Colonic mucosa (tissue), 4 donors: ENCODE measurements at regions not wholly inside any gene's neighbourhood (a gene's known extent, or its start where the extent isn't known, plus 50 kb on each side); places are given as distances from the start of the nearest gene placed in this dataset.

ENCODE experiments used
- DNase-seq: peaks from one replicate; pipeline ENCODE4 v3.0.0-alpha.2; 2020
- H3K27ac ChIP-seq: fragments of 200-600 bp; one replicate; pipeline ENCODE4 v1.8.0; 2021
- H3K27me3 ChIP-seq: fragments of 200-600 bp; one replicate; pipeline ENCODE4 v1.8.0; 2021
- H3K36me3 ChIP-seq: fragments of 200-600 bp; one replicate; pipeline ENCODE4 v1.8.0; 2021
- H3K4me1 ChIP-seq: fragments of 200-600 bp; one replicate; pipeline ENCODE4 v1.8.0; 2021; ENCODE audit warnings: mild to moderate bottlenecking
- H3K4me3 ChIP-seq: fragments of 200-600 bp; one replicate; pipeline ENCODE4 v1.8.0; 2021
- H3K9ac ChIP-seq, 2 donors: one replicate each; pipeline ENCODE4 v1.7.0; 2013; ENCODE audit warnings: control low read depth in 2 of 2, low read depth in 2 of 2, low read length in 2 of 2
- H3K9me3 ChIP-seq: fragments of 200-600 bp; one replicate; pipeline ENCODE4 v1.8.0; 2021
- intact Hi-C: fragments of 100-400 bp; cut with DNase I; formaldehyde crosslinking; loops from one replicate; pipeline ENCODE4 v1.14.1; 2022
- TF ChIP-seq, protein P1 (sequence below): fragments of 200-600 bp; IDR thresholded peaks from one replicate; pipeline ENCODE4 v1.8.0; 2022; ENCODE audit warnings: antibody characterized with exemption, mild to moderate bottlenecking
- donor health status: healthy.
- donor health status: DM: no; HTN: no; CAD: no.
- donor health status: DM: no; HTN: no; CAD: no.

DNA sequence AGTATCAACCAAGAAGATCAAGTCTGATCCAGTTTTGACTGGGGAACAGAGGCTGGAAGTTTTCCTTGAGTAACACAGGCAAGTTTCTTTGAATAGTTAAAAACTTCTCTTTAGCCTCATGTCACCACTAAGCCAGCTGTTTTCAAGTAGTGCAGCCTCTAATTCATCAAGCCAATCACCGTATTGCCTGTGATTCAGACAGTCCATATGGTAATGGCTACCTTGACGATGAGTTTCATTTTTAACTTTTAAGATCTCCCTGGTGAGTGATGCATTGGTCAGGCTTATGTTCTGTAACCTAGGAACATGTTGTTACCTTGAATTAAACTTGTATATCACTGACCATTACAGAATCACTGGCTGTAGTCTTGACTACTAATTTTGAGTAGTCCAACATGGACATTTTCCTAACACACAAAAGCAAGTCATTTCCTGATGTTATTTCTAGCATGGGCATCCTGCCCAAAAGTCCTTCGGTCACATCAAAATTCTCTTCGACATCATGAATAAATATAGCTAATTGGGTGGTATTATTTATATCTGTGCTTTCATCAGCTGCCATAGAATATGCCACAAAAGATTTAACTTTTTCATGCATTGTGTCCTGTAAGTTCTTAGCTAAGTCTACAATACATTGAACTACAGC is 238.8 kb upstream of the GCFC2 start:
- Histone ChIP-seq H3K9ac (no peak overlapping the region), H3K27me3 (no peaks in the 10 kb centered on the region), H3K36me3 (no peaks in the 10 kb centered on the region), H3K27ac (no peak overlapping the region), H3K9me3 (no peaks in the 10 kb centered on the region), H3K4me1 (no peaks in the 10 kb centered on the region), H3K4me3 (no peak overlapping the region)
- DNase-seq = no peak
- TF ChIP-seq, protein P1, sequence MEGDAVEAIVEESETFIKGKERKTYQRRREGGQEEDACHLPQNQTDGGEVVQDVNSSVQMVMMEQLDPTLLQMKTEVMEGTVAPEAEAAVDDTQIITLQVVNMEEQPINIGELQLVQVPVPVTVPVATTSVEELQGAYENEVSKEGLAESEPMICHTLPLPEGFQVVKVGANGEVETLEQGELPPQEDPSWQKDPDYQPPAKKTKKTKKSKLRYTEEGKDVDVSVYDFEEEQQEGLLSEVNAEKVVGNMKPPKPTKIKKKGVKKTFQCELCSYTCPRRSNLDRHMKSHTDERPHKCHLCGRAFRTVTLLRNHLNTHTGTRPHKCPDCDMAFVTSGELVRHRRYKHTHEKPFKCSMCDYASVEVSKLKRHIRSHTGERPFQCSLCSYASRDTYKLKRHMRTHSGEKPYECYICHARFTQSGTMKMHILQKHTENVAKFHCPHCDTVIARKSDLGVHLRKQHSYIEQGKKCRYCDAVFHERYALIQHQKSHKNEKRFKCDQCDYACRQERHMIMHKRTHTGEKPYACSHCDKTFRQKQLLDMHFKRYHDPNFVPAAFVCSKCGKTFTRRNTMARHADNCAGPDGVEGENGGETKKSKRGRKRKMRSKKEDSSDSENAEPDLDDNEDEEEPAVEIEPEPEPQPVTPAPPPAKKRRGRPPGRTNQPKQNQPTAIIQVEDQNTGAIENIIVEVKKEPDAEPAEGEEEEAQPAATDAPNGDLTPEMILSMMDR = no peak
- intact Hi-C loops = no loop called here

DNA sequence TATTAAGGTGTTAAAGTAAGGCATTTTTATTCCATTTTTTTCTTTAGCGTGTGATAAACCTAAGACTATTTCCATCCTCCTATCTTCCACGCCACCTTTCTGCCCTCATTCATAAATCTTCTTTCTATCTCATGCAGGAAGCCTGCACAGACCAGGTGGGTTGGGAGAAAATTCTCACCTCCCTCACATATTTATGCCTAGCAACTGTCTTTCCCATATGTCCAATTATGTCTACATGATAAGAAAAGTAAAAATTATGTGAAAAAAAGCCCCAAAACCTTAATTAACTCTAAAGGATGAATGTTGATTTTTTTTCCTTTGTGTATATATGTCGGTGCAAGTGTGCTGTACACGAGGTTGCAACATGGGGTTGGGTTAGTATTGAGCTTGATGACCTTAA is 225.6 kb upstream of the GCFC2 start:
- H3K36me3 ChIP-seq = no peaks in the 10 kb centered on the region
- H3K27me3 ChIP-seq = no peaks in the 10 kb centered on the region
- no peak overlapping the region for H3K27ac ChIP-seq
- H3K4me3 ChIP-seq = no peak overlapping the region
- no peaks in the 10 kb centered on the region for H3K9me3 ChIP-seq
- TF ChIP-seq, protein P1 = no peak
- DNase-seq = no peak
- H3K9ac ChIP-seq = no peak overlapping the region
- H3K4me1 ChIP-seq = no peaks in the 10 kb centered on the region
- intact Hi-C loops = no loop called here

DNA sequence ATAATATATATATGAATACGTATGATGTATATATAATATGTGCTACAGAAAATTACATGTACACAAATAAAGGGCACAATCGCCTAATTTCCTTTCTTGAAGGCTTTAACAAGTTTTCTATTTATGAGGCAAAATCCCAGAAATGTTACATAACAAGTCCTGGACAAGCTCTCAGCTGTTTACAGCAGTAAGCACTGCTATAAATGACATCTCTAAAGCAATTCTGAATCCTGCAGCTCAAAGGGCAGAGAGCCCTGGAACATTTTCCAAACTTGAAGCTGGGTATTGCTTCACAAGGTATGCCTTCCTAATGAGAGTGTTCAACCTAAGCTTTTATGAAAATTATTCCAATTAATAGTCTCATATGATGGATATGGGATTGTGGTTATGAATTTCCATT is 222.3 kb upstream of the GCFC2 start:
- TF ChIP-seq, protein P1 = no peak
- no peak for DNase-seq
- Histone ChIP-seq H3K27ac (no peak overlapping the region), H3K4me3 (no peak overlapping the region), H3K4me1 (no peaks in the 10 kb centered on the region), H3K9ac (no peak overlapping the region), H3K36me3 (no peaks in the 10 kb centered on the region), H3K27me3 (no peaks in the 10 kb centered on the region), H3K9me3 (no peaks in the 10 kb centered on the region)
- intact Hi-C loops = no loop called here

DNA sequence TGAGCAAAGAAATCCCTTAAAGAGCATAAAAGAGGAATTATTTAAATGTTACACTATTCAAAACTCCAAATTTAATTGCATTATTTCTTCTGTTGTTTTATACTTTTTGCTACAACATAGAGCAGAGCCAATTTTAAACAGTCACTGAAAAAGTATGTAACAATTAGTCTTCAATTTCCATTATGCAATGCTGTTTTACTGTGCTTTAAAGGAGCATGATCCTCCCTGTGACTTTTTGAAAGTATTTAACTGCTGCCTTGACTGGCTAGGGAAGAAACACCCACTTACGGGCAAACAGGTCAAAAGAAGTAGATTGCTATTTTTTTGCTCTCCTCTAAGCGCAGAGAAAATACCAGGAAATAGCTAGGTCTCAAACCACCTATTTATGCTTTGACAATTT is 217.4 kb upstream of the GCFC2 start:
- H3K36me3 ChIP-seq = no peaks in the 10 kb centered on the region
- no peak overlapping the region for H3K9ac ChIP-seq
- TF ChIP-seq, protein P1 = no peak
- H3K9me3 ChIP-seq = no peaks in the 10 kb centered on the region
- no peak for DNase-seq
- H3K27me3 ChIP-seq = no peaks in the 10 kb centered on the region
- H3K4me3 ChIP-seq = no peak overlapping the region
- intact Hi-C loops = no loop called here
- no peak overlapping the region for H3K27ac ChIP-seq
- H3K4me1 ChIP-seq = no peaks in the 10 kb centered on the region

DNA sequence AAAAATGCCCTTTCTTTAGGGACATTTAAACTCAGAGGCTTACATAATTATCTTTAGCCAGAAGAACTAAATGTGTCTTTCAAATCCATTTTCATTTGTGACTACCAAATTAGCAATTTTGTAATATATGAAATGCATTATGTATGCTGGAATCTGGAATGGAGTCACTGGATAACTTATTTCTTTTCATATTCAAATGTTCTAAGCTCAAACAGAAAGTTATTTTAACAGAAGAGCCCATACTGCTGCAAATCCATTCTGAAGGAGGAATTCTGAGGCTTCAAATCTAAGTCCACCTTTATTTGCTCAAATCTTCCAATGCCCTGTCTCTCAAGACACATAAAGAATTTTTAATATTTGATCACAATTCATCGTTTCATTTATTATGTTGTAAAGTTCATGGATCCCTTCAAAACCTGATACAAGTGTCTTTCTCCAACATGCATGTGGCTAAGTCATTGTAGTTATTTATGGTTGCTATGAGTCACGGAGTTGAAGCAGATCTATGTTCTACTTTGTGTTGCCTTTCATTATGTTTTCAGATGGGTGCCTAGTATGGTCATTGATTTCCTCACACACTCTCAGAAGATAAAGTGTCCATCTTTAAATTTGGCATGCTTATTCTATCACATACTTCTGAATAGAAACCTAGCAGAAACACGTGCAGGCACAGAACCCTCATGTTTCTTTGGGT is 214.8 kb upstream of the GCFC2 start:
- Histone ChIP-seq H3K9me3 (no peaks in the 10 kb centered on the region), H3K4me3 (no peak overlapping the region), H3K4me1 (no peaks in the 10 kb centered on the region), H3K27me3 (no peaks in the 10 kb centered on the region), H3K36me3 (no peaks in the 10 kb centered on the region), H3K9ac (no peak overlapping the region), H3K27ac (no peak overlapping the region)
- intact Hi-C loops = no loop called here
- no peak for DNase-seq
- TF ChIP-seq, protein P1 = no peak
